ENCODE measurements at regions not wholly inside any gene's neighbourhood (a gene's known extent, or its start where the extent isn't known, plus 50 kb on each side); places are given as distances from the start of the nearest gene placed in this dataset.
"Not testable (repeated sequence)": the region's sequence is repeated elsewhere in the genome, so short reads cannot be mapped to it uniquely, and the experiment has no call there.

DNA sequence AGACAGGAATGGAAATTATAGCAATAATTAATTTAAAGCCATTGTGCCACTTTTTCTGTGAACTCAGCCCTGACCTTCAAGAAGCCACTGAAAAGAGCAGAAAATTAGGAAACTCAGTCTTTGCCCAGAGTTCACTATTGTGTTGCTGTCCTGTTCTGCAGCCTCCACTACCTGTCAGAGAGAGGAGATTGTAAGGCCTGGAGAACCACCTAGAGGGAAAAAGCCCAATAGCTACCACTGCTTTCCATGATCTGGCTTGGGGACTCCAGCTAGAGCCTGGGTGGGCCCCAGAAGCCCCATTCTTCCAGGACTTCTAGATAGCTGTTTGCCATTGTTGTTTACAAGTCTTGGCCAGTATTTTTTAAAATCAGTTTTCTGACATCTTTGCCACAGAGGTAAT lies 176.1 kb upstream of the KLF7 start:
- Histone ChIP-seq H3K4me3 (no peak overlapping the region), H3K9me3 (peaks cover 0 to under 1% of the 10 kb centered on the region in 2 donors), H3K36me3 (no peaks in the 10 kb centered on the region), H3K27ac (no peak overlapping the region), H3K4me1 (peaks cover 0 to 16% of the 10 kb centered on the region in 2 donors), H3K27me3 (no peaks in the 10 kb centered on the region)
- no peak for DNase-seq (ENCODE audit: low spot score)
- TF ChIP-seq, protein P1, sequence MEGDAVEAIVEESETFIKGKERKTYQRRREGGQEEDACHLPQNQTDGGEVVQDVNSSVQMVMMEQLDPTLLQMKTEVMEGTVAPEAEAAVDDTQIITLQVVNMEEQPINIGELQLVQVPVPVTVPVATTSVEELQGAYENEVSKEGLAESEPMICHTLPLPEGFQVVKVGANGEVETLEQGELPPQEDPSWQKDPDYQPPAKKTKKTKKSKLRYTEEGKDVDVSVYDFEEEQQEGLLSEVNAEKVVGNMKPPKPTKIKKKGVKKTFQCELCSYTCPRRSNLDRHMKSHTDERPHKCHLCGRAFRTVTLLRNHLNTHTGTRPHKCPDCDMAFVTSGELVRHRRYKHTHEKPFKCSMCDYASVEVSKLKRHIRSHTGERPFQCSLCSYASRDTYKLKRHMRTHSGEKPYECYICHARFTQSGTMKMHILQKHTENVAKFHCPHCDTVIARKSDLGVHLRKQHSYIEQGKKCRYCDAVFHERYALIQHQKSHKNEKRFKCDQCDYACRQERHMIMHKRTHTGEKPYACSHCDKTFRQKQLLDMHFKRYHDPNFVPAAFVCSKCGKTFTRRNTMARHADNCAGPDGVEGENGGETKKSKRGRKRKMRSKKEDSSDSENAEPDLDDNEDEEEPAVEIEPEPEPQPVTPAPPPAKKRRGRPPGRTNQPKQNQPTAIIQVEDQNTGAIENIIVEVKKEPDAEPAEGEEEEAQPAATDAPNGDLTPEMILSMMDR (IDR thresholded peaks at IDR 0.05): no peak

DNA sequence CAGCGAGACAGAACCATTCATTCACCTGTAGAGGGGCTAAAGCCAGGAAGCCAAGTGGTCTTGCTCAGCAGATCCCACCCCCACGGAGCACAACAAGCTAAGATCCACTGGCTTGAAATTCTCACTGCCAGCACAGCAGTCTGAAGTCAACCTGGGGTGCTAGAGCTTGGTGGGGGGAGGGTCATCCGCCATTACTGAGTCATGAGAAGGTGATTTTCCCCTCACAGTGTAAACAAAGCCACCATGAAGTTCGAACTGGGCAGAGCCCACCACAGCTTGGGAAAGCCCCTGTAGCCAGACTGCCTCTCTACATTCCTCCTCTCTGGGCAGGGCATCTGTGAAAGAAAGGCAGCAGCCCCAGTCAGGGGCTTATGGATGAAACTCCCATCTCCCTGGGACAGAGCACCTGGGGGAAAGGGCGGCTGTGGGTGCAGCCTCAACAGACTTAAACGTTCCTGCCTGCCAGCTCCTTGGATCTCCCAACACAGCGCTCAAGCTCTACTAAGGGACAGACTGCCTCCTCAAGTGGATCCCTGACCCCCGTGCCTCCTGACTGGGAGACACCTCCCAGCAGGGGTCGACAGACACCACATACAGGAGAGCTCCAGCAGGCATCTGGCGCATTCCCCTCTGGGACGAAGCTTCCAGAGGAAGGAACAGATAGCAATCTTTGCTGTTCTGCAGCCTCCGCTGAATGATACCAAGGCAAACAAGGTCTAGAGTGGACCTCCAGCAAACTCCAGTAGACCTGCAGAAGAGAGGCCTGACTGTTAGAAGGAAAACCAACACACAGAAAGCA lies 179.0 kb upstream of the KLF7 start:
- H3K27ac ChIP-seq; H3K9me3 ChIP-seq; H3K4me3 ChIP-seq; H3K27me3 ChIP-seq; DNase-seq (ENCODE audit: low spot score); H3K36me3 ChIP-seq; H3K4me1 ChIP-seq: not testable (repeated sequence)

DNA sequence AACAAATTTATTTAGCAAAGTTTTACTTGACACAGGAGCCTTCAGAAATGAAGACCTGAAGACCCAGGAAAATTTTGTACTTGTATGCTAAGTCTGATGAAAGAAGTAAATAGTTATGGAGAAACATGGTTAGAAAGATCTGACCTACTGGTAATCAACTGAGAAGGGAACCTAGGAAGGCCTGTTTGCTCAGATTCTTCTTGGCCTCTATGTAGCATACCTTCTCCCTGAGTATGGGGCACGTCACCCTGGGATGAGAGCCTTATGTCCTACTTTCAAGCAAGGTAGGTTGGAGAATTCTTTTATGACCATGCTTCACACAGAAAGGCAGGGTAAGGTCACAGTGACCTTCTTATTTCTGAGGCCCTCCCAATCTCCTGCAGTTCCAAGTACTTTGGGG lies 178.6 kb upstream of the CREB1 start:
- Histone ChIP-seq H3K4me3 (no peak overlapping the region), H3K27ac (no peak overlapping the region), H3K9me3 (peaks cover 0 to 7% of the 10 kb centered on the region in 2 donors), H3K27me3 (no peaks in the 10 kb centered on the region), H3K36me3 (no peaks in the 10 kb centered on the region), H3K4me1 (no peaks in the 10 kb centered on the region)
- DNase-seq (ENCODE audit: low spot score): no peak
- TF ChIP-seq, protein P1 (IDR thresholded peaks at IDR 0.05): no peak

DNA sequence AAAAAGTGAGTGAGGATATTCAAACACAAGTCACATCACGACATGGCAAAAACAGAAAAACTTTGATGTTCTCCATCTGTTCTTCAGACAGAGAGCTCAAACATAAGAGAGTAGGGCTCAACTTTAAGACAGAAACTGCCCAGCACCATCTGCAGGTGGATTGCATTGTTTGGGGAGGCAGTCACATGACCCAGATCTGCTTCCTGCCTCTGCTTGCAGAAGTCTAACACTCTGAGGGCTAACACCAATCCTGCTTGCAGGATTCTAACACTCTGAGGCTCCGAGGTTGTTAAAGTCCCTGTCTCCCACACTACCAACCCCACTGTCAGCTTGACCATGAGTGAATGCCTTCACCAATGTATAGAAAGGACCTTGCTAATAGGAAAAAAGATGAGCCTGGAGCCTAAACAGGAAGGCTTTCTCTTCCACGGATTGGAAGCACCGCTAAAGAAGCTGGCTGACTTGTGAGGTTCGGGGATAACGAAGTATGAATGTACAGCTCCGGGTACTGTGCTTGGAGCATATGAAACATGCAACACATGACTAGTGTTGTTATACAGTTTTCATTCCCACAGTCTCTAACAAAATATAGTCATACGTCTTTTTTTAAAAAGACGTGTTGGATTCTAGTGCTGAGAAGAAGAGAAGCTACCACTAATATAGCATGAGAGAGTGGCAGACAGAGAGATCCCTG lies 176.6 kb upstream of the CREB1 start:
- Histone ChIP-seq H3K9me3 (no peaks in the 10 kb centered on the region), H3K27me3 (no peaks in the 10 kb centered on the region), H3K4me1 (no peaks in the 10 kb centered on the region), H3K4me3 (no peak overlapping the region), H3K36me3 (no peaks in the 10 kb centered on the region), H3K27ac (no peak overlapping the region)
- TF ChIP-seq, protein P1 (IDR thresholded peaks at IDR 0.05): no peak
- no peak for DNase-seq (ENCODE audit: low spot score)

DNA sequence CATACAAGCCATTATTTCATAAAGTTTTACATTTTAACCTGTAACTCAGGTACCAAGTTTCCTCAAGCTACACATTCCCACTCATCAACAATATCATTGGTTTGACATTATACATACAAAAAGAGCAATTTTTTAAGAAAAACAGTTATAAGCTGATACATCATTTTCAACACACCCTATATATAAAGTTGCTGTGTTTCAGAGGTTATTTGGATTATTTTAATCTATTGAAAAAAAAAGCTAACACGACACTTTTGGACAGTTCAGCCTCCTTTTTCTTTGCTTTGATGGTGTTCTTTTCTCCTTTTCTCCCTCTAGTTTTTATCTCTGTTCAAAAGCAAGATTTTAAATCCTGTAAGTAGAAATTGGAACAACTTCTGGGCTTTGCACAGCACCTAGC lies 175.9 kb upstream of the CREB1 start:
- Histone ChIP-seq H3K36me3 (no peaks in the 10 kb centered on the region), H3K4me3 (no peak overlapping the region), H3K4me1 (no peaks in the 10 kb centered on the region), H3K27me3 (no peaks in the 10 kb centered on the region), H3K9me3 (no peaks in the 10 kb centered on the region), H3K27ac (no peak overlapping the region)
- DNase-seq (ENCODE audit: low spot score): no peak
- TF ChIP-seq, protein P1 (IDR thresholded peaks at IDR 0.05): no peak

DNA sequence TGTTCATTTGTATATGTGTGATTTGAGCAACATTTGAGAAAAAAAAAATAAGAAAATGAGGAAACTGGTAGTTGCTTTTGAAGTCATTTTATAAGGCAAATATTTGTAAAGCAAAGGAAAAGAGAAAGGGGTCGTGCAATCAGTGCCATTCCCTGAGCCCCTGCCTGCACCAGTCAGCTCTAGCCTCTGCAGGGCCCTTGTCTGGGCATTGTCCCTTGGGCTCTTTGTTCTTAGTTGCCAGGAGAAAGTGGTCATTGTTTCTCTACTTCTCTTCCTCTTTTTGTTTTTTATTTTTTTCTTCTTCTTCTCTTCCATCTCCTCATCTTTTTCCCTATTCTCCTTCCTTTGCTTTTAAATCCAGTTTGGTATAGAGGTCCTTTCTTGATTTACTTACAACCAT lies 175.3 kb upstream of the CREB1 start:
- no peaks in the 10 kb centered on the region for H3K4me1 ChIP-seq
- no peak overlapping the region for H3K4me3 ChIP-seq
- H3K27ac ChIP-seq: no peak overlapping the region
- no peaks in the 10 kb centered on the region for H3K9me3 ChIP-seq
- no peak for DNase-seq (ENCODE audit: low spot score)
- no peaks in the 10 kb centered on the region for H3K36me3 ChIP-seq
- TF ChIP-seq, protein P1 (IDR thresholded peaks at IDR 0.05): no peak
- no peaks in the 10 kb centered on the region for H3K27me3 ChIP-seq

Data from right atrium auricular region (tissue), 2 donors.